SIG-M5 treated with dmso at 0.1 percent for 504 hours (cell line): ENCODE measurements at regions not wholly inside any gene's neighbourhood (a gene's known extent, or its start where the extent isn't known, plus 50 kb on each side); places are given as distances from the start of the nearest gene placed in this dataset.
"Not testable (repeated sequence)": the region's sequence is repeated elsewhere in the genome, so short reads cannot be mapped to it uniquely, and the experiment has no call there.

ENCODE experiments used
- DNase-seq: peaks from one replicate; lab custom pipeline; 2025; ENCODE audit not compliant: unreplicated experiment; lab: John Stamatoyannopoulos, UW

- no peak for DNase-seq
These were observed 61.4 kb downstream of the NXNL2 start for GRCh38 chr9:88596376-88596775.

GRCh38 chr9:88604836-88605511 is 70.0 kb downstream of the NXNL2 start:
- DNase-seq, result no peak

- DNase-seq, result no peak
These were observed 70.8 kb downstream of the NXNL2 start for GRCh38 chr9:88605512-88606362.

GRCh38 chr9:88614359-88614758 is 79.4 kb downstream of the NXNL2 start:
- DNase-seq, result no peak

- no peak for DNase-seq
These were observed 88.7 kb downstream of the NXNL2 start for GRCh38 chr9:88623698-88624097.

GRCh38 chr9:88628114-88628513 is 93.1 kb downstream of the NXNL2 start:
- no peak for DNase-seq

GRCh38 chr9:88628811-88629210 is 93.8 kb downstream of the NXNL2 start:
- no peak for DNase-seq

GRCh38 chr9:88630574-88630973 is 95.6 kb downstream of the NXNL2 start:
- DNase-seq, result not testable (repeated sequence)

GRCh38 chr9:88635151-88635550 is 100.2 kb downstream of the NXNL2 start:
- no peak for DNase-seq

GRCh38 chr9:88641456-88642240 is 106.7 kb downstream of the NXNL2 start:
- DNase-seq, result no peak

GRCh38 chr9:88642336-88642735 is 107.4 kb downstream of the NXNL2 start:
- no peak for DNase-seq

- no peak for DNase-seq
These were observed 109.0 kb downstream of the NXNL2 start for GRCh38 chr9:88643931-88644330.

- no peak for DNase-seq
These were observed 110.3 kb downstream of the NXNL2 start for GRCh38 chr9:88645172-88645878.

GRCh38 chr9:88645879-88646199 is 110.9 kb downstream of the NXNL2 start:
- no peak for DNase-seq

- no peak for DNase-seq
These were observed 111.7 kb downstream of the NXNL2 start for GRCh38 chr9:88646539-88647300.

GRCh38 chr9:88651682-88652633 is 117.0 kb downstream of the NXNL2 start:
- no peak for DNase-seq

- no peak for DNase-seq
These were observed 117.9 kb downstream of the NXNL2 start for GRCh38 chr9:88652876-88653275.

GRCh38 chr9:88653406-88653805 is 118.4 kb downstream of the NXNL2 start:
- DNase-seq, result no peak

- no peak for DNase-seq
These were observed 118.9 kb downstream of the NXNL2 start for GRCh38 chr9:88653911-88654310.
